GM19351 (cell line): ENCODE measurements at regions not wholly inside any gene's neighbourhood (a gene's known extent, or its start where the extent isn't known, plus 50 kb on each side); places are given as distances from the start of the nearest gene placed in this dataset.
A peak's percentile ranks its signal among the peaks of the same experiment; 100 is the strongest.

Experiments
- ATAC-seq: cut with Tn5 transposase; IDR thresholded peaks from one replicate; pipeline ENCODE4 v1.9.1; 2021; ENCODE audit warnings: mild to moderate bottlenecking, moderate library complexity; ENCODE audit not compliant: unreplicated experiment

GRCh38 chr17:72254808-72255449 is 134.1 kb downstream of the SOX9 start:
- ATAC-seq, result no peak

- no peak for ATAC-seq
These were observed 134.7 kb downstream of the SOX9 start for GRCh38 chr17:72255481-72255880.

GRCh38 chr17:72258711-72259110 is 137.9 kb downstream of the SOX9 start:
- ATAC-seq, result no peak

- no peak for ATAC-seq
These were observed 139.1 kb downstream of the SOX9 start for GRCh38 chr17:72259922-72260321.

GRCh38 chr17:72262766-72263165 is 141.9 kb downstream of the SOX9 start:
- no peak for ATAC-seq

GRCh38 chr17:72264682-72265405 is 144.0 kb downstream of the SOX9 start:
- peak; percentile 81 for ATAC-seq

GRCh38 chr17:72266112-72266775 is 145.4 kb downstream of the SOX9 start:
- no peak for ATAC-seq

GRCh38 chr17:72267601-72268000 is 146.8 kb downstream of the SOX9 start:
- no peak for ATAC-seq

- ATAC-seq, result no peak
These were observed 147.6 kb downstream of the SOX9 start for GRCh38 chr17:72268431-72268830.

- ATAC-seq, result no peak
These were observed 149.6 kb downstream of the SOX9 start for GRCh38 chr17:72270273-72270924.

- ATAC-seq, result no peak
These were observed 150.8 kb downstream of the SOX9 start for GRCh38 chr17:72271603-72272002.

- ATAC-seq, result no peak
These were observed 152.7 kb downstream of the SOX9 start for GRCh38 chr17:72273289-72274056.

- no peak for ATAC-seq
These were observed 153.8 kb downstream of the SOX9 start for GRCh38 chr17:72274614-72275013.

- no peak for ATAC-seq
These were observed 160.1 kb downstream of the SOX9 start for GRCh38 chr17:72280881-72281280.

- no peak for ATAC-seq
These were observed 161.7 kb downstream of the SOX9 start for GRCh38 chr17:72282439-72283029.

GRCh38 chr17:72284806-72285205 is 164.0 kb downstream of the SOX9 start:
- ATAC-seq, result no peak

GRCh38 chr17:72287586-72287985 is 166.8 kb downstream of the SOX9 start:
- no peak for ATAC-seq

GRCh38 chr17:72294487-72294893 is 173.7 kb downstream of the SOX9 start:
- no peak for ATAC-seq

- no peak for ATAC-seq
These were observed 175.1 kb downstream of the SOX9 start for GRCh38 chr17:72295916-72296315.

- no peak for ATAC-seq
These were observed 175.6 kb downstream of the SOX9 start for GRCh38 chr17:72296456-72296855.
